H1 (cell line): ENCODE measurements at regions not wholly inside any gene's neighbourhood (a gene's known extent, or its start where the extent isn't known, plus 50 kb on each side); places are given as distances from the start of the nearest gene placed in this dataset.

ENCODE experiments used
- CTCF ChIA-PET: fragments of 300-600 bp; sonication (Branson Sonifier 250); formaldehyde crosslinking; loops from one replicate; lab custom pipeline; 2021; ENCODE audit not compliant: partially characterized antibody; lab: Charles Lee
- POLR2A ChIA-PET: fragments of 300-600 bp; sonication (Branson Sonifier 250); formaldehyde crosslinking; loops from one replicate; lab custom pipeline; 2021; ENCODE audit warnings: inconsistent platforms; ENCODE audit not compliant: partially characterized antibody; lab: Charles Lee
- DNase-seq, 2 experiments: peaks; one replicate each; pipeline versions ENCODE4 v3.0.0 to v3.0.0-alpha.2; 2010 to 2022; ENCODE audit warnings: low spot score in 2 of 2, low read depth in 1 of 2, mixed read lengths in 1 of 2
- FAIRE-seq: peaks from 2 replicates; lab custom pipeline; 2011; peaks lifted over from hg19 to GRCh38; lab: Jason Lieb, UNC
- H2AFZ ChIP-seq: 2 replicates; pipeline ENCODE4 v1.8.1; 2012; ENCODE audit warnings: low read length, inconsistent platforms
- H2AK5ac ChIP-seq: 2 replicates; pipeline ENCODE4 v1.6.1; 2013; ENCODE audit warnings: low read depth, low read length
- H2BK120ac ChIP-seq: replicated peaks from 2 replicates; pipeline ENCODE3; 2013; ENCODE audit warnings: low read depth, low read length, inconsistent platforms
- H2BK12ac ChIP-seq: 2 replicates; pipeline ENCODE4 v1.6.1; 2013; ENCODE audit warnings: low read depth, low read length
- H2BK15ac ChIP-seq: 2 replicates; pipeline ENCODE4 v1.6.1; 2013; ENCODE audit warnings: low read length
- H2BK20ac ChIP-seq: 2 replicates; pipeline ENCODE4 v1.6.1; 2013; ENCODE audit warnings: low read length
- H2BK5ac ChIP-seq: 2 replicates; pipeline ENCODE4 v1.6.1; 2013; ENCODE audit warnings: low read depth, low read length
- H3K14ac ChIP-seq: 2 replicates; pipeline ENCODE4 v1.6.1; 2013; ENCODE audit warnings: inconsistent platforms; ENCODE audit not compliant: insufficient read length
- H3K18ac ChIP-seq: 2 replicates; pipeline ENCODE4 v1.6.1; 2013; ENCODE audit warnings: low read length; ENCODE audit errors: extremely low read depth
- H3K23ac ChIP-seq: 2 replicates; pipeline ENCODE4 v1.6.1; 2013; ENCODE audit warnings: inconsistent platforms; ENCODE audit not compliant: insufficient read length
- H3K23me2 ChIP-seq: 2 replicates; pipeline ENCODE4 v1.6.1; 2013; ENCODE audit warnings: low read depth, low read length
- H3K27ac ChIP-seq: 2 replicates; pipeline ENCODE4 v1.6.1; 2011; ENCODE audit warnings: low read depth, low read length, inconsistent platforms
- H3K27me3 ChIP-seq, 4 experiments: replicated peaks in 1 of 4; 1 replicate in 1 of 4; 2 replicates in 3 of 4; pipeline versions ENCODE4 v1.6.1 to v1.8.1; 2011 to 2013; ENCODE audit warnings: low read length in 3 of 4, mild to moderate bottlenecking in 3 of 4, inconsistent platforms in 2 of 4, mixed read lengths in 2 of 4, moderate library complexity in 1 of 4; ENCODE audit not compliant: control insufficient read depth in 3 of 4, insufficient read depth in 3 of 4; ENCODE audit errors: extremely low read depth in 1 of 4
- H3K36me3 ChIP-seq, 4 experiments: 2 replicates each; pipeline versions ENCODE4 v1.6.1 to v1.8.1; 2011 to 2013; ENCODE audit warnings: mild to moderate bottlenecking in 4 of 4, low read length in 3 of 4, moderate library complexity in 2 of 4, control low read depth in 1 of 4, inconsistent platforms in 1 of 4; ENCODE audit not compliant: insufficient read depth in 4 of 4, control insufficient read depth in 2 of 4
- H3K4ac ChIP-seq: replicated peaks from 2 replicates; pipeline ENCODE3; 2013; ENCODE audit warnings: low read length, low read depth, mixed read lengths, inconsistent platforms; ENCODE audit not compliant: insufficient read length
- H3K4me1 ChIP-seq, 4 experiments: replicated peaks in 1 of 4; 1 replicate in 1 of 4; 2 replicates in 3 of 4; pipeline versions ENCODE4 v1.6.1 to v1.8.1; 2011 to 2013; ENCODE audit warnings: low read length in 3 of 4, inconsistent platforms in 2 of 4, mixed read lengths in 1 of 4; ENCODE audit not compliant: insufficient read depth in 4 of 4, control insufficient read depth in 3 of 4
- H3K4me2 ChIP-seq, 2 experiments: 2 replicates each; pipeline versions ENCODE4 v1.6.1 to v1.8.1; 2011 to 2013; ENCODE audit warnings: low read depth in 2 of 2, low read length in 2 of 2, control low read depth in 1 of 2, inconsistent platforms in 1 of 2, mild to moderate bottlenecking in 1 of 2; ENCODE audit not compliant: insufficient read depth in 1 of 2
- H3K4me3 ChIP-seq, 4 experiments: fragments of 200-600, 300-600 bp in 1 of 4; sonication (generic), shearing (Covaris generic), sonication (Bioruptor Twin) in 1 of 4; 2 replicates each; pipeline versions ENCODE4 v1.5.1 to v1.8.1; 2011 to 2016; ENCODE audit warnings: low read length in 4 of 4, low read depth in 3 of 4, control low read depth in 2 of 4, inconsistent platforms in 2 of 4, mild to moderate bottlenecking in 2 of 4, mixed read lengths in 1 of 4, moderate library complexity in 1 of 4; ENCODE audit not compliant: insufficient read depth in 2 of 4; ENCODE audit errors: extremely low read depth in 1 of 4
- H3K56ac ChIP-seq: replicated peaks from 2 replicates; pipeline ENCODE3; 2013; ENCODE audit warnings: low read depth, mild to moderate bottlenecking, mixed read lengths, low read length, inconsistent platforms; ENCODE audit not compliant: insufficient read length
- H3K79me1 ChIP-seq: 2 replicates; pipeline ENCODE4 v1.6.1; 2013; ENCODE audit warnings: low read depth, low read length, control low read depth
- H3K79me2 ChIP-seq, 2 experiments: 2 replicates each; pipeline versions ENCODE4 v1.6.1 to v1.8.1; 2012 to 2013; ENCODE audit warnings: low read length in 2 of 2, mild to moderate bottlenecking in 2 of 2, inconsistent platforms in 1 of 2; ENCODE audit not compliant: insufficient read depth in 2 of 2, control insufficient read depth in 1 of 2
- H3K9ac ChIP-seq, 4 experiments: replicated peaks in 1 of 4; 1 replicate in 1 of 4; 2 replicates in 3 of 4; pipeline versions ENCODE4 v1.6.1 to v1.8.1; 2011 to 2013; ENCODE audit warnings: low read depth in 3 of 4, low read length in 3 of 4, control low read depth in 2 of 4, mild to moderate bottlenecking in 2 of 4, moderate library complexity in 2 of 4, inconsistent platforms in 1 of 4; ENCODE audit errors: extremely low read depth in 1 of 4
- H3K9me3 ChIP-seq, 2 experiments: 2 replicates each; pipeline versions ENCODE4 v1.6.1 to v1.8.1; 2012 to 2013; ENCODE audit warnings: mild to moderate bottlenecking in 2 of 2, moderate library complexity in 2 of 2, control low read depth in 1 of 2, inconsistent platforms in 1 of 2, low read depth in 1 of 2, low read length in 1 of 2, mixed read lengths in 1 of 2; ENCODE audit not compliant: insufficient read depth in 2 of 2
- H4K20me1 ChIP-seq, 2 experiments: replicated peaks in 1 of 2; 2 replicates each; pipeline versions ENCODE3 to v1.8.1; 2011 to 2013; ENCODE audit warnings: inconsistent platforms in 2 of 2, low read length in 2 of 2, mild to moderate bottlenecking in 1 of 2; ENCODE audit not compliant: insufficient read depth in 2 of 2, control insufficient read depth in 1 of 2
- H4K5ac ChIP-seq: 2 replicates; pipeline ENCODE4 v1.6.1; 2013; ENCODE audit warnings: low read length, low read depth, mixed read lengths, inconsistent platforms; ENCODE audit not compliant: insufficient read length
- H4K8ac ChIP-seq: 2 replicates; pipeline ENCODE4 v1.8.0; 2013; ENCODE audit warnings: mild to moderate bottlenecking, moderate library complexity, low read length, inconsistent platforms; ENCODE audit not compliant: insufficient read depth; ENCODE audit errors: extremely low read depth
- H4K91ac ChIP-seq: replicated peaks from 2 replicates; pipeline ENCODE3; 2013; ENCODE audit warnings: low read length, mixed read lengths, inconsistent platforms; ENCODE audit not compliant: insufficient read length
- ATF3 ChIP-seq: IDR thresholded peaks from 2 replicates; pipeline ENCODE4 v1.6.1; 2011; ENCODE audit warnings: low read depth, mild to moderate bottlenecking, low read length; ENCODE audit not compliant: insufficient read depth
- CHD1 ChIP-seq: IDR thresholded peaks from 2 replicates; pipeline ENCODE4 v1.6.1; 2012; ENCODE audit warnings: low read depth, low read length, improper control_type of control experiment
- CHD2 ChIP-seq: IDR thresholded peaks from 2 replicates; pipeline ENCODE4 v1.6.1; 2012; ENCODE audit warnings: low read length, improper control_type of control experiment
- EP300 ChIP-seq, 2 experiments: IDR thresholded peaks; 1 replicate in 1 of 2; 2 replicates in 1 of 2; pipeline ENCODE4 v1.6.1; 2011 to 2012; ENCODE audit warnings: low read depth in 2 of 2, low read length in 2 of 2, mild to moderate bottlenecking in 2 of 2, borderline replicate concordance in 1 of 2, inconsistent platforms in 1 of 2, moderate library complexity in 1 of 2
- FOSL1 ChIP-seq: IDR thresholded peaks from 2 replicates; pipeline ENCODE4 v1.6.1; 2011; ENCODE audit warnings: mild to moderate bottlenecking, low read depth, low read length, moderate library complexity; ENCODE audit not compliant: insufficient read depth
- MAFK ChIP-seq: IDR thresholded peaks from 2 replicates; pipeline ENCODE4 v1.6.1; 2012; ENCODE audit warnings: low read depth, mild to moderate bottlenecking, improper control_type of control experiment, low read length
- MAX ChIP-seq: IDR thresholded peaks from 2 replicates; pipeline ENCODE4 v1.6.1; 2012; ENCODE audit warnings: inconsistent platforms
- SP4 ChIP-seq: IDR thresholded peaks from 2 replicates; pipeline ENCODE4 v1.6.1; 2012; ENCODE audit warnings: low read length, inconsistent platforms
- TCF12 ChIP-seq: IDR thresholded peaks from 2 replicates; pipeline ENCODE4 v1.6.1; 2011; ENCODE audit warnings: low read depth, mild to moderate bottlenecking, low read length
- WGBS, 2 experiments: shearing (Covaris generic) in 1 of 2; methylation state at CpG; one replicate each; pipeline versions ENCODE4 v1.1.6 to v1.1.7; 2013 to 2015; ENCODE audit warnings: low lambda C conversion rate in 2 of 2, mixed read lengths in 2 of 2, inconsistent platforms in 1 of 2, low coverage in 1 of 2, missing lambda C conversion rate in 1 of 2; ENCODE audit not compliant: insufficient replicate concordance in 2 of 2, insufficient coverage in 1 of 2, insufficient read length in 1 of 2; ENCODE audit errors: extremely low coverage in 1 of 2, missing lambda C conversion rate in 1 of 2; 5-methylcytosine and 5-hydroxymethylcytosine counted together

- Histone ChIP-seq H2AK5ac (no peak overlapping the region), H2BK12ac (no peak overlapping the region), H3K9ac (no peak overlapping the region), H3K9me3 (no peaks in the 10 kb centered on the region), H2BK15ac (no peak overlapping the region), H3K4me3 (no peak overlapping the region), H3K36me3 (no peaks in the 10 kb centered on the region), H3K4me2 (no peak overlapping the region), H4K20me1 (no peaks in the 10 kb centered on the region), H2AFZ (no peak overlapping the region), H3K79me2 (no peaks in the 10 kb centered on the region), H2BK20ac (no peak overlapping the region), H3K18ac (no peak overlapping the region), H3K27ac (no peak overlapping the region), H4K91ac (no peak overlapping the region), H3K27me3 (no peaks in the 10 kb centered on the region), H2BK120ac (no peak overlapping the region), H3K4ac (no peak overlapping the region), H3K14ac (no peak overlapping the region), H3K23ac (no peak overlapping the region), H3K4me1 (no peaks in the 10 kb centered on the region)
- FAIRE-seq = no peak
- WGBS, 2 experiments = 89% methylated on average over 1 of the region's 1 CpG; no CpG with 5 or more reads in 1 of the 2 experiments
- DNase-seq = no peak
- POLR2A ChIA-PET = no interaction called here
- TF ChIP-seq FOSL1 (no peak), CHD2 (no peak), MAX (no peak), MAFK (no peak), CHD1 (no peak), SP4 (no peak), ATF3 (no peak), TCF12 (no peak), EP300 (IDR thresholded peaks at IDR 0.05; ENCODE audit: borderline replicate concordance in 1 of 2, low read depth in 2 of 2, low read length in 2 of 2) (no peak)
- TF ChIP-seq, all 59 proteins: peak for 0
- Histone ChIP-seq H3K56ac (no peak overlapping the region), H2BK5ac (no peak overlapping the region), H4K5ac (no peak overlapping the region), H3K23me2 (no peaks in the 10 kb centered on the region), H3K79me1 (no peaks in the 10 kb centered on the region), H4K8ac (no peak overlapping the region)
- CTCF ChIA-PET = interaction anchor here (1.0 to 1.5 kb wide), 2 partner anchors 9 to 189 kb away, joined by 4 to 5 read pairs; no protein-coding TSS in a partner anchor
Measured at GRCh38 chr3:165443664-165444063, 247.5 kb upstream of the SLITRK3 start.
